HCT116 (cell line): ENCODE measurements at regions not wholly inside any gene's neighbourhood (a gene's known extent, or its start where the extent isn't known, plus 50 kb on each side); places are given as distances from the start of the nearest gene placed in this dataset.

ENCODE experiments used
- ATAC-seq: fragments of 200-7000 bp; cut with Tn5 transposase; 2 replicates; pipeline ENCODE4 v1.9.1; 2020; ENCODE audit warnings: mild to moderate bottlenecking, moderate library complexity
- BruUV-seq: library from RNA; stranded (reverse); fragments of 400-500 nt; replicated peaks from 2 replicates; lab custom pipeline; 2021; lab: Mats Ljungman, UMichigan
- CTCF ChIA-PET: fragments of 300-600 bp; sonication (Branson Sonifier 250); formaldehyde crosslinking; loops from one replicate; lab custom pipeline; 2021; ENCODE audit warnings: antibody characterized with exemption; lab: Charles Lee
- POLR2A ChIA-PET: fragments of 300-600, 350-600 bp; sonication (Branson Sonifier 250); formaldehyde crosslinking; loops from one replicate; lab custom pipeline; 2021; ENCODE audit warnings: antibody characterized with exemption; lab: Charles Lee
- RAD21 ChIA-PET, 2 experiments: fragments of 300-600 bp; sonication (Branson Sonifier 250); formaldehyde crosslinking; loops; one replicate each; lab custom pipeline; 2023; ENCODE audit warnings: low total read pairs in 2 of 2; ENCODE audit not compliant: uncharacterized antibody in 2 of 2, unreplicated experiment in 2 of 2, low non-redundant PET in 1 of 2; lab: Charles Lee
- DNase-seq: peaks from one replicate; pipeline ENCODE4 v3.0.0-alpha.2; 2010; ENCODE audit warnings: low read depth, low spot score
- H2AFZ ChIP-seq: fragments of 200-600 bp; shearing (Covaris generic), sonication (generic); 2 replicates; pipeline ENCODE4 v1.6.1; 2017; ENCODE audit warnings: low read depth, mixed run types, mixed read lengths, antibody characterized with exemption, low read length; ENCODE audit not compliant: poor library complexity, severe bottlenecking
- H3K27ac ChIP-seq: 2 replicates; pipeline ENCODE4 v1.5.1; 2012; ENCODE audit warnings: low read depth, low read length
- H3K27me3 ChIP-seq: fragments of 200-600 bp; sonication (generic); 2 replicates; pipeline ENCODE4 v1.6.1; 2016; ENCODE audit warnings: mixed run types, low read length, mixed read lengths; ENCODE audit not compliant: insufficient read depth
- H3K36me3 ChIP-seq, 2 experiments: fragments of 200-500 bp in 1 of 2; fragments of 200-600 bp in 1 of 2; sonication (Bioruptor generic) in 1 of 2; sonication (generic) in 1 of 2; 2 replicates each; pipeline versions ENCODE4 v1.5.1 to v1.6.1; 2014 to 2016; ENCODE audit warnings: low read length in 2 of 2, inconsistent platforms in 1 of 2, mixed read lengths in 1 of 2, mixed run types in 1 of 2; ENCODE audit not compliant: insufficient read depth in 2 of 2, control insufficient read depth in 1 of 2
- H3K4me1 ChIP-seq, 2 experiments: fragments of 200-600 bp in 1 of 2; sonication (generic) in 1 of 2; 2 replicates each; pipeline versions ENCODE4 v1.5.1 to v1.6.1; 2012 to 2017; ENCODE audit warnings: low read length in 2 of 2, inconsistent platforms in 1 of 2, mild to moderate bottlenecking in 1 of 2, mixed read lengths in 1 of 2, mixed run types in 1 of 2, moderate library complexity in 1 of 2; ENCODE audit not compliant: insufficient read depth in 2 of 2, control insufficient read depth in 1 of 2
- H3K4me2 ChIP-seq: fragments of 200-600 bp; sonication (generic); 2 replicates; pipeline ENCODE4 v1.6.1; 2017; ENCODE audit warnings: mixed run types, low read length, mixed read lengths
- H3K4me3 ChIP-seq, 2 experiments: fragments of 200-600 bp in 1 of 2; sonication (generic) in 1 of 2; replicated peaks in 1 of 2; 2 replicates each; pipeline ENCODE4 v1.5.1; 2011 to 2016; ENCODE audit warnings: low read length in 2 of 2, control low read depth in 1 of 2, low read depth in 1 of 2, mild to moderate bottlenecking in 1 of 2, mixed read lengths in 1 of 2, mixed run types in 1 of 2
- H3K79me2 ChIP-seq: fragments of 200-600 bp; sonication (generic); 2 replicates; pipeline ENCODE4 v1.6.1; 2017; ENCODE audit warnings: mild to moderate bottlenecking, mixed run types, low read length, moderate library complexity, mixed read lengths; ENCODE audit not compliant: insufficient read depth
- H3K9ac ChIP-seq: fragments of 200-600 bp; sonication (generic); 2 replicates; pipeline ENCODE4 v1.6.1; 2016; ENCODE audit warnings: low read length, mixed read lengths
- H3K9me2 ChIP-seq: fragments of 200-600 bp; sonication (generic), shearing (Covaris generic); 2 replicates; pipeline ENCODE4 v1.6.1; 2017; ENCODE audit warnings: mixed run types, mild to moderate bottlenecking, moderate library complexity; ENCODE audit not compliant: insufficient read depth
- H3K9me3 ChIP-seq, 2 experiments: fragments of 200-500 bp in 1 of 2; fragments of 200-600 bp in 1 of 2; sonication (Bioruptor generic) in 1 of 2; sonication (generic) in 1 of 2; 2 replicates each; pipeline ENCODE4 v1.6.1; 2014 to 2017; ENCODE audit warnings: low read length in 2 of 2, mixed read lengths in 2 of 2, inconsistent platforms in 1 of 2, low read depth in 1 of 2, mild to moderate bottlenecking in 1 of 2, mixed run types in 1 of 2, moderate library complexity in 1 of 2; ENCODE audit not compliant: control insufficient read depth in 1 of 2, insufficient read depth in 1 of 2
- H4K20me1 ChIP-seq: fragments of 200-600 bp; sonication (generic), shearing (Covaris generic); 2 replicates; pipeline ENCODE4 v1.6.1; 2017; ENCODE audit warnings: mixed run types, mild to moderate bottlenecking, moderate library complexity; ENCODE audit not compliant: insufficient read depth
- ATF3 ChIP-seq: IDR thresholded peaks from 2 replicates; pipeline ENCODE4 v1.6.1; 2012
- CBX3 ChIP-seq: IDR thresholded peaks from 2 replicates; pipeline ENCODE4 v1.6.1; 2012; ENCODE audit warnings: low read depth
- CTCF ChIP-seq, 3 experiments: fragments of 200-600 bp in 1 of 3; sonication (generic) in 1 of 3; IDR thresholded peaks in 2 of 3; conservative IDR thresholded peaks in 1 of 3; 2 replicates each; pipeline ENCODE4 v1.5.1; 2012 to 2017; ENCODE audit warnings: low read depth in 2 of 3, low read length in 2 of 3, antibody characterized with exemption in 1 of 3, borderline replicate concordance in 1 of 3, control low read depth in 1 of 3, mild to moderate bottlenecking in 1 of 3, mixed read lengths in 1 of 3, mixed run types in 1 of 3, moderate library complexity in 1 of 3; ENCODE audit not compliant: insufficient read depth in 1 of 3
- EGR1 ChIP-seq: IDR thresholded peaks from 2 replicates; pipeline ENCODE4 v1.6.1; 2012; ENCODE audit warnings: low read depth
- ELF1 ChIP-seq: IDR thresholded peaks from 2 replicates; pipeline ENCODE4 v1.6.1; 2012; ENCODE audit warnings: low read depth, borderline replicate concordance
- FOSL1 ChIP-seq: IDR thresholded peaks from 2 replicates; pipeline ENCODE4 v1.6.1; 2012; ENCODE audit warnings: low read depth
- POLR2AphosphoS5 ChIP-seq: IDR thresholded peaks from 2 replicates; pipeline ENCODE4 v1.6.1; 2011; ENCODE audit warnings: mild to moderate bottlenecking, low read depth, low read length, moderate library complexity
- REST ChIP-seq: IDR thresholded peaks from 2 replicates; pipeline ENCODE4 v1.6.1; 2012; ENCODE audit warnings: low read depth
- SIN3A ChIP-seq: IDR thresholded peaks from 2 replicates; pipeline ENCODE4 v1.6.1; 2012; ENCODE audit warnings: low read depth
- SP1 ChIP-seq: IDR thresholded peaks from 2 replicates; pipeline ENCODE4 v1.6.1; 2012; ENCODE audit warnings: low read depth
- SRF ChIP-seq: IDR thresholded peaks from 2 replicates; pipeline ENCODE4 v1.6.1; 2012; ENCODE audit warnings: low read depth
- TCF7L2 ChIP-seq: IDR thresholded peaks from 2 replicates; pipeline ENCODE4 v1.7.0; 2011; ENCODE audit warnings: borderline replicate concordance, inconsistent platforms; ENCODE audit not compliant: insufficient read depth, insufficient read length; ENCODE audit errors: extremely low read depth
- YY1 ChIP-seq: IDR thresholded peaks from 2 replicates; pipeline ENCODE4 v1.6.1; 2011; ENCODE audit warnings: low read length, low read depth, moderate library complexity, mild to moderate bottlenecking; ENCODE audit not compliant: insufficient replicate concordance; ENCODE audit errors: extremely low read depth
- ZBTB33 ChIP-seq: IDR thresholded peaks from 2 replicates; pipeline ENCODE4 v1.6.1; 2011; ENCODE audit warnings: mild to moderate bottlenecking, low read length, moderate library complexity; ENCODE audit not compliant: insufficient replicate concordance; ENCODE audit errors: extremely low read depth
- ZFX ChIP-seq: fragments of 450-650 bp; IDR thresholded peaks from 2 replicates; pipeline ENCODE4 v1.6.1; 2017
- ZNF274 ChIP-seq: fragments of 200-500 bp; sonication (Bioruptor generic); IDR thresholded peaks from 2 replicates; pipeline ENCODE4 v1.6.1; 2014; ENCODE audit warnings: mild to moderate bottlenecking, low read depth, low read length, inconsistent platforms
- intact Hi-C: fragments of 100-400 bp; cut with micrococcal nuclease; formaldehyde crosslinking; loops from 2 replicates; pipeline ENCODE4 v1.10.0; 2022

GRCh38 chr1:4084446-4084845, 184.4 kb upstream of the C1orf174 start:
- TF ChIP-seq ZNF274, result no peak
- no peak for TF ChIP-seq POLR2AphosphoS5
- TF ChIP-seq SRF, result no peak
- TF ChIP-seq ZBTB33, result no peak
- TF ChIP-seq ATF3, result no peak
- no peak for TF ChIP-seq TCF7L2
- no peak for TF ChIP-seq REST
- TF ChIP-seq CBX3, result no peak
- TF ChIP-seq YY1, result no peak
- TF ChIP-seq EGR1, result no peak
- TF ChIP-seq ZFX, result no peak
- TF ChIP-seq SP1, result no peak
- no peak for TF ChIP-seq ELF1
- TF ChIP-seq FOSL1, result no peak
- TF ChIP-seq SIN3A, result no peak
- TF ChIP-seq CTCF (IDR thresholded peaks at IDR 0.05 in 2 of 3, conservative IDR thresholded peaks at IDR 0.05 in 1 of 3; ENCODE audit: borderline replicate concordance in 1 of 3, insufficient read depth in 1 of 3, low read depth in 2 of 3, low read length in 2 of 3), result no peak
- POLR2A ChIA-PET, result interaction anchor here (0.6 kb wide), 1 partner anchor 11 kb away, joined by 3 read pairs; no protein-coding TSS in a partner anchor
- Histone ChIP-seq H3K4me2 (no peak overlapping the region), H3K4me1 (no peaks in the 10 kb centered on the region), H3K27ac (no peak overlapping the region), H3K9me2 (no peaks in the 10 kb centered on the region), H3K9me3 (no peaks in the 10 kb centered on the region), H2AFZ (no peak overlapping the region), H3K36me3 (no peaks in the 10 kb centered on the region), H4K20me1 (no peaks in the 10 kb centered on the region), H3K27me3 (peaks cover 12% of the 10 kb centered on the region; the same call in 1 of the 2 replicates), H3K79me2 (no peaks in the 10 kb centered on the region), H3K4me3 (no peak overlapping the region), H3K9ac (no peak overlapping the region)
- CTCF ChIA-PET, result no interaction called here
- RAD21 ChIA-PET, result no interaction called here
- DNase-seq (no peak), ATAC-seq (no peak)
- intact Hi-C loops, result no loop called here
- no TSS peak for BruUV-seq
